ENCODE measurements at regions not wholly inside any gene's neighbourhood (a gene's known extent, or its start where the extent isn't known, plus 50 kb on each side); places are given as distances from the start of the nearest gene placed in this dataset.

GRCh38 chr3:124064050-124064449 lies 72.1 kb upstream of the ROPN1 start:
- TF ChIP-seq CTCF (IDR thresholded peaks at IDR 0.05; ENCODE audit: low read depth, low read length, poor library complexity, severe bottlenecking) (no peak), EZH2phosphoT487 (IDR thresholded peaks at IDR 0.05; ENCODE audit: borderline replicate concordance, low read length) (no peak)

All from DOHH2 (cell line).